Psoas muscle (tissue), 7 donors: ENCODE measurements at regions not wholly inside any gene's neighbourhood (a gene's known extent, or its start where the extent isn't known, plus 50 kb on each side); places are given as distances from the start of the nearest gene placed in this dataset.

Experiments
- ATAC-seq, 4 donors: fragments of 200-7000 bp; cut with Tn5 transposase; one replicate each; pipeline ENCODE4 v1.9.1; 2020; ENCODE audit warnings: moderate library complexity in 3 of 4, mild to moderate bottlenecking in 2 of 4
- DNase-seq, 2 donors: peaks; one replicate each; pipeline ENCODE4 v3.0.0-alpha.2; 2020
- H3K27ac ChIP-seq: fragments of 200-600 bp; one replicate; pipeline ENCODE4 v1.8.0; 2022
- H3K27me3 ChIP-seq, 3 donors: fragments of 200-600 bp in 1 of 3; one replicate each; pipeline versions ENCODE4 v1.6.1 to v1.8.0; 2013 to 2022; ENCODE audit warnings: low read length in 2 of 3, mild to moderate bottlenecking in 2 of 3, moderate library complexity in 1 of 3; ENCODE audit not compliant: insufficient read depth in 3 of 3
- H3K36me3 ChIP-seq, 2 donors: fragments of 200-600 bp in 1 of 2; one replicate each; pipeline versions ENCODE4 v1.6.1 to v1.8.0; 2013 to 2022; ENCODE audit warnings: low read depth in 1 of 2, mild to moderate bottlenecking in 1 of 2, moderate library complexity in 1 of 2; ENCODE audit not compliant: insufficient read depth in 1 of 2
- H3K4me1 ChIP-seq: fragments of 200-600 bp; one replicate; pipeline ENCODE4 v1.8.0; 2022
- H3K4me3 ChIP-seq: fragments of 200-600 bp; one replicate; pipeline ENCODE4 v1.8.0; 2022; ENCODE audit warnings: mild to moderate bottlenecking
- H3K9me3 ChIP-seq: fragments of 200-600 bp; one replicate; pipeline ENCODE4 v1.8.0; 2022
- CTCF ChIP-seq: fragments of 200-600 bp; IDR thresholded peaks from one replicate; pipeline ENCODE4 v1.8.0; 2022; ENCODE audit warnings: antibody characterized with exemption
- WGBS, 3 donors: extraction: QIAGEN DNeasy Blood & Tissue Kit; methylation state at CpG; one replicate each; pipeline versions ENCODE4 v1.1.6 to v1.1.7; 2013; 5-methylcytosine and 5-hydroxymethylcytosine counted together
- intact Hi-C, 2 donors: fragments of 100-400 bp; cut with DNase I; formaldehyde crosslinking; loops; one replicate each; pipeline versions ENCODE4 v1.11.0 to v1.14.2; 2022
- donor health status: healthy with polysubstance abuse.
- donor health status: DM: no; HTN: no; CAD: no; lungs with moderate emphysema.
- donor health status: Bipolar disorder and iron deficiency.
- donor health status: healthy.
- donor health status: DM: yes; HTN: yes; CAD: no.
- donor health status: DM: no; HTN: no; CAD: no.
- donor health status: DM: yes; HTN: yes; CAD: no.

- ATAC-seq (no peak), DNase-seq (no peak)
- H3K9me3 ChIP-seq = no peaks in the 10 kb centered on the region
- TF ChIP-seq CTCF = no peak
- H3K4me1 ChIP-seq = no peaks in the 10 kb centered on the region
- H3K27me3 ChIP-seq = no peaks in the 10 kb centered on the region
- WGBS, 3 donors = 76 to 89% (median 85%) methylated on average over 2 of the region's 2 CpGs
- H3K36me3 ChIP-seq = no peaks in the 10 kb centered on the region
- no peak overlapping the region for H3K4me3 ChIP-seq
- intact Hi-C loops = no loop called here
- H3K27ac ChIP-seq = no peak overlapping the region
Observed at GRCh38 chr1:218699865-218700264, 354.7 kb downstream of the TGFB2 start.

- Histone ChIP-seq H3K4me1 (no peaks in the 10 kb centered on the region), H3K4me3 (no peak overlapping the region), H3K9me3 (no peaks in the 10 kb centered on the region), H3K27me3 (no peaks in the 10 kb centered on the region), H3K36me3 (no peaks in the 10 kb centered on the region), H3K27ac (no peak overlapping the region)
- intact Hi-C loops = no loop called here
- TF ChIP-seq CTCF = no peak
- ATAC-seq = no peak
- no peak for DNase-seq
- 92 to 93% (median 92%) methylated on average over 7 of the region's 7 CpGs for WGBS, 3 donors
Observed at GRCh38 chr1:218700666-218701065, 355.5 kb downstream of the TGFB2 start.

- no peaks in the 10 kb centered on the region for H3K27me3 ChIP-seq
- intact Hi-C loops = no loop called here
Observed at GRCh38 chr1:218701131-218701530, 356.0 kb downstream of the TGFB2 start.

GRCh38 chr1:218702775-218703174, 357.6 kb downstream of the TGFB2 start:
- Histone ChIP-seq H3K27me3 (no peaks in the 10 kb centered on the region), H3K4me3 (no peak overlapping the region), H3K36me3 (no peaks in the 10 kb centered on the region), H3K4me1 (no peaks in the 10 kb centered on the region), H3K9me3 (no peaks in the 10 kb centered on the region), H3K27ac (no peak overlapping the region)
- 54 to 67% (median 59%) methylated on average over 1 of the region's 1 CpG for WGBS, 3 donors
- TF ChIP-seq CTCF = no peak
- ATAC-seq (no peak), DNase-seq (no peak)
- intact Hi-C loops = no loop called here

More at GRCh38 chr1:218701131-218701530, 356.0 kb downstream of the TGFB2 start:
- no peak for DNase-seq
- TF ChIP-seq CTCF = no peak
- 59 to 72% (median 71%) methylated on average over 3 of the region's 3 CpGs for WGBS, 3 donors
- Histone ChIP-seq H3K9me3 (no peaks in the 10 kb centered on the region), H3K36me3 (no peaks in the 10 kb centered on the region), H3K27ac (no peak overlapping the region), H3K4me3 (no peak overlapping the region), H3K4me1 (no peaks in the 10 kb centered on the region)
- ATAC-seq = no peak

GRCh38 chr1:218703836-218704235, 358.7 kb downstream of the TGFB2 start:
- no peaks in the 10 kb centered on the region for H3K9me3 ChIP-seq
- DNase-seq = no peak
- TF ChIP-seq CTCF = no peak
- no peak overlapping the region for H3K27ac ChIP-seq
- intact Hi-C loops = no loop called here
- 97 to 98% (median 98%) methylated on average over 3 of the region's 3 CpGs for WGBS, 3 donors
- H3K4me3 ChIP-seq = no peak overlapping the region
- H3K4me1 ChIP-seq = no peaks in the 10 kb centered on the region
- ATAC-seq = no peak
- no peaks in the 10 kb centered on the region for H3K27me3 ChIP-seq
- no peaks in the 10 kb centered on the region for H3K36me3 ChIP-seq
